H1 (cell line): ENCODE measurements at regions not wholly inside any gene's neighbourhood (a gene's known extent, or its start where the extent isn't known, plus 50 kb on each side); places are given as distances from the start of the nearest gene placed in this dataset.

ENCODE experiments used
- CTCF ChIA-PET: fragments of 300-600 bp; sonication (Branson Sonifier 250); formaldehyde crosslinking; loops from one replicate; lab custom pipeline; 2021; ENCODE audit not compliant: partially characterized antibody; lab: Charles Lee
- POLR2A ChIA-PET: fragments of 300-600 bp; sonication (Branson Sonifier 250); formaldehyde crosslinking; loops from one replicate; lab custom pipeline; 2021; ENCODE audit warnings: inconsistent platforms; ENCODE audit not compliant: partially characterized antibody; lab: Charles Lee
- DNase-seq, 2 experiments: peaks; one replicate each; pipeline versions ENCODE4 v3.0.0 to v3.0.0-alpha.2; 2010 to 2022; ENCODE audit warnings: low spot score in 2 of 2, low read depth in 1 of 2, mixed read lengths in 1 of 2
- FAIRE-seq: peaks from 2 replicates; lab custom pipeline; 2011; peaks lifted over from hg19 to GRCh38; lab: Jason Lieb, UNC
- H2AFZ ChIP-seq: 2 replicates; pipeline ENCODE4 v1.8.1; 2012; ENCODE audit warnings: low read length, inconsistent platforms
- H2AK5ac ChIP-seq: 2 replicates; pipeline ENCODE4 v1.6.1; 2013; ENCODE audit warnings: low read depth, low read length
- H2BK120ac ChIP-seq: replicated peaks from 2 replicates; pipeline ENCODE3; 2013; ENCODE audit warnings: low read depth, low read length, inconsistent platforms
- H2BK12ac ChIP-seq: 2 replicates; pipeline ENCODE4 v1.6.1; 2013; ENCODE audit warnings: low read depth, low read length
- H2BK15ac ChIP-seq: 2 replicates; pipeline ENCODE4 v1.6.1; 2013; ENCODE audit warnings: low read length
- H2BK20ac ChIP-seq: 2 replicates; pipeline ENCODE4 v1.6.1; 2013; ENCODE audit warnings: low read length
- H2BK5ac ChIP-seq: 2 replicates; pipeline ENCODE4 v1.6.1; 2013; ENCODE audit warnings: low read depth, low read length
- H3K14ac ChIP-seq: 2 replicates; pipeline ENCODE4 v1.6.1; 2013; ENCODE audit warnings: inconsistent platforms; ENCODE audit not compliant: insufficient read length
- H3K18ac ChIP-seq: 2 replicates; pipeline ENCODE4 v1.6.1; 2013; ENCODE audit warnings: low read length; ENCODE audit errors: extremely low read depth
- H3K23ac ChIP-seq: 2 replicates; pipeline ENCODE4 v1.6.1; 2013; ENCODE audit warnings: inconsistent platforms; ENCODE audit not compliant: insufficient read length
- H3K23me2 ChIP-seq: 2 replicates; pipeline ENCODE4 v1.6.1; 2013; ENCODE audit warnings: low read depth, low read length
- H3K27ac ChIP-seq: 2 replicates; pipeline ENCODE4 v1.6.1; 2011; ENCODE audit warnings: low read depth, low read length, inconsistent platforms
- H3K27me3 ChIP-seq, 4 experiments: replicated peaks in 1 of 4; 1 replicate in 1 of 4; 2 replicates in 3 of 4; pipeline versions ENCODE4 v1.6.1 to v1.8.1; 2011 to 2013; ENCODE audit warnings: low read length in 3 of 4, mild to moderate bottlenecking in 3 of 4, inconsistent platforms in 2 of 4, mixed read lengths in 2 of 4, moderate library complexity in 1 of 4; ENCODE audit not compliant: control insufficient read depth in 3 of 4, insufficient read depth in 3 of 4; ENCODE audit errors: extremely low read depth in 1 of 4
- H3K36me3 ChIP-seq, 4 experiments: 2 replicates each; pipeline versions ENCODE4 v1.6.1 to v1.8.1; 2011 to 2013; ENCODE audit warnings: mild to moderate bottlenecking in 4 of 4, low read length in 3 of 4, moderate library complexity in 2 of 4, control low read depth in 1 of 4, inconsistent platforms in 1 of 4; ENCODE audit not compliant: insufficient read depth in 4 of 4, control insufficient read depth in 2 of 4
- H3K4ac ChIP-seq: replicated peaks from 2 replicates; pipeline ENCODE3; 2013; ENCODE audit warnings: low read length, low read depth, mixed read lengths, inconsistent platforms; ENCODE audit not compliant: insufficient read length
- H3K4me1 ChIP-seq, 4 experiments: replicated peaks in 1 of 4; 1 replicate in 1 of 4; 2 replicates in 3 of 4; pipeline versions ENCODE4 v1.6.1 to v1.8.1; 2011 to 2013; ENCODE audit warnings: low read length in 3 of 4, inconsistent platforms in 2 of 4, mixed read lengths in 1 of 4; ENCODE audit not compliant: insufficient read depth in 4 of 4, control insufficient read depth in 3 of 4
- H3K4me2 ChIP-seq, 2 experiments: 2 replicates each; pipeline versions ENCODE4 v1.6.1 to v1.8.1; 2011 to 2013; ENCODE audit warnings: low read depth in 2 of 2, low read length in 2 of 2, control low read depth in 1 of 2, inconsistent platforms in 1 of 2, mild to moderate bottlenecking in 1 of 2; ENCODE audit not compliant: insufficient read depth in 1 of 2
- H3K4me3 ChIP-seq, 4 experiments: fragments of 200-600, 300-600 bp in 1 of 4; sonication (generic), shearing (Covaris generic), sonication (Bioruptor Twin) in 1 of 4; 2 replicates each; pipeline versions ENCODE4 v1.5.1 to v1.8.1; 2011 to 2016; ENCODE audit warnings: low read length in 4 of 4, low read depth in 3 of 4, control low read depth in 2 of 4, inconsistent platforms in 2 of 4, mild to moderate bottlenecking in 2 of 4, mixed read lengths in 1 of 4, moderate library complexity in 1 of 4; ENCODE audit not compliant: insufficient read depth in 2 of 4; ENCODE audit errors: extremely low read depth in 1 of 4
- H3K56ac ChIP-seq: replicated peaks from 2 replicates; pipeline ENCODE3; 2013; ENCODE audit warnings: low read depth, mild to moderate bottlenecking, mixed read lengths, low read length, inconsistent platforms; ENCODE audit not compliant: insufficient read length
- H3K79me1 ChIP-seq: 2 replicates; pipeline ENCODE4 v1.6.1; 2013; ENCODE audit warnings: low read depth, low read length, control low read depth
- H3K79me2 ChIP-seq, 2 experiments: 2 replicates each; pipeline versions ENCODE4 v1.6.1 to v1.8.1; 2012 to 2013; ENCODE audit warnings: low read length in 2 of 2, mild to moderate bottlenecking in 2 of 2, inconsistent platforms in 1 of 2; ENCODE audit not compliant: insufficient read depth in 2 of 2, control insufficient read depth in 1 of 2
- H3K9ac ChIP-seq, 4 experiments: replicated peaks in 1 of 4; 1 replicate in 1 of 4; 2 replicates in 3 of 4; pipeline versions ENCODE4 v1.6.1 to v1.8.1; 2011 to 2013; ENCODE audit warnings: low read depth in 3 of 4, low read length in 3 of 4, control low read depth in 2 of 4, mild to moderate bottlenecking in 2 of 4, moderate library complexity in 2 of 4, inconsistent platforms in 1 of 4; ENCODE audit errors: extremely low read depth in 1 of 4
- H3K9me3 ChIP-seq, 2 experiments: 2 replicates each; pipeline versions ENCODE4 v1.6.1 to v1.8.1; 2012 to 2013; ENCODE audit warnings: mild to moderate bottlenecking in 2 of 2, moderate library complexity in 2 of 2, control low read depth in 1 of 2, inconsistent platforms in 1 of 2, low read depth in 1 of 2, low read length in 1 of 2, mixed read lengths in 1 of 2; ENCODE audit not compliant: insufficient read depth in 2 of 2
- H4K20me1 ChIP-seq, 2 experiments: replicated peaks in 1 of 2; 2 replicates each; pipeline versions ENCODE3 to v1.8.1; 2011 to 2013; ENCODE audit warnings: inconsistent platforms in 2 of 2, low read length in 2 of 2, mild to moderate bottlenecking in 1 of 2; ENCODE audit not compliant: insufficient read depth in 2 of 2, control insufficient read depth in 1 of 2
- H4K5ac ChIP-seq: 2 replicates; pipeline ENCODE4 v1.6.1; 2013; ENCODE audit warnings: low read length, low read depth, mixed read lengths, inconsistent platforms; ENCODE audit not compliant: insufficient read length
- H4K8ac ChIP-seq: 2 replicates; pipeline ENCODE4 v1.8.0; 2013; ENCODE audit warnings: mild to moderate bottlenecking, moderate library complexity, low read length, inconsistent platforms; ENCODE audit not compliant: insufficient read depth; ENCODE audit errors: extremely low read depth
- H4K91ac ChIP-seq: replicated peaks from 2 replicates; pipeline ENCODE3; 2013; ENCODE audit warnings: low read length, mixed read lengths, inconsistent platforms; ENCODE audit not compliant: insufficient read length
- E2F6 ChIP-seq: IDR thresholded peaks from 2 replicates; pipeline ENCODE4 v1.6.1; 2012; ENCODE audit warnings: inconsistent platforms
- EP300 ChIP-seq, 2 experiments: IDR thresholded peaks; 1 replicate in 1 of 2; 2 replicates in 1 of 2; pipeline ENCODE4 v1.6.1; 2011 to 2012; ENCODE audit warnings: low read depth in 2 of 2, low read length in 2 of 2, mild to moderate bottlenecking in 2 of 2, borderline replicate concordance in 1 of 2, inconsistent platforms in 1 of 2, moderate library complexity in 1 of 2
- EZH2 ChIP-seq: fragments of 200-600 bp; sonication (generic); IDR thresholded peaks from 2 replicates; pipeline ENCODE4 v1.7.1; 2012; ENCODE audit warnings: low read depth, mild to moderate bottlenecking, moderate library complexity, low read length, inconsistent platforms; ENCODE audit not compliant: severe bottlenecking
- GTF2F1 ChIP-seq: IDR thresholded peaks from 2 replicates; pipeline ENCODE4 v1.6.1; 2012; ENCODE audit warnings: low read depth, low read length, improper control_type of control experiment, borderline replicate concordance
- HDAC6 ChIP-seq: IDR thresholded peaks from one replicate; pipeline ENCODE4 v1.7.1; 2012; ENCODE audit warnings: low read depth, mild to moderate bottlenecking, inconsistent platforms, low read length, moderate library complexity
- JUND ChIP-seq: IDR thresholded peaks from 2 replicates; pipeline ENCODE4 v1.6.1; 2011; ENCODE audit warnings: mild to moderate bottlenecking, improper control_type of control experiment, low read length
- KDM1A ChIP-seq: fragments of 200-600, 300-600 bp; sonication (generic); IDR thresholded peaks from 2 replicates; pipeline ENCODE4 v1.7.1; 2016; ENCODE audit warnings: mild to moderate bottlenecking, low read length, borderline replicate concordance
- SAP30 ChIP-seq: fragments of 300-600 bp; sonication (generic); IDR thresholded peaks from 2 replicates; pipeline ENCODE4 v1.7.1; 2012; ENCODE audit warnings: low read length, moderate library complexity, mild to moderate bottlenecking, inconsistent platforms; ENCODE audit not compliant: insufficient read depth, insufficient replicate concordance
- SIX5 ChIP-seq: IDR thresholded peaks from 2 replicates; pipeline ENCODE4 v1.6.1; 2011; ENCODE audit warnings: mild to moderate bottlenecking, low read depth, low read length
- SP1 ChIP-seq: IDR thresholded peaks from 2 replicates; pipeline ENCODE4 v1.6.1; 2011; ENCODE audit warnings: low read depth, low read length
- SP4 ChIP-seq: IDR thresholded peaks from 2 replicates; pipeline ENCODE4 v1.6.1; 2012; ENCODE audit warnings: low read length, inconsistent platforms
- TAF1 ChIP-seq: IDR thresholded peaks from 2 replicates; pipeline ENCODE4 v1.6.1; 2011; ENCODE audit warnings: mild to moderate bottlenecking, low read depth, low read length
- TAF7 ChIP-seq: optimal IDR thresholded peaks from 2 replicates; pipeline ENCODE3; 2011; ENCODE audit warnings: low read depth, mild to moderate bottlenecking, inconsistent platforms, low read length, moderate library complexity, borderline replicate concordance
- TBP ChIP-seq: IDR thresholded peaks from 2 replicates; pipeline ENCODE4 v1.6.1; 2011; ENCODE audit warnings: low read depth, low read length, improper control_type of control experiment
- ZNF274 ChIP-seq: IDR thresholded peaks from 2 replicates; pipeline ENCODE4 v1.7.0; 2012; ENCODE audit warnings: low read length, borderline replicate concordance; ENCODE audit errors: extremely low read depth
- WGBS, 2 experiments: shearing (Covaris generic) in 1 of 2; methylation state at CpG; one replicate each; pipeline versions ENCODE4 v1.1.6 to v1.1.7; 2013 to 2015; ENCODE audit warnings: low lambda C conversion rate in 2 of 2, mixed read lengths in 2 of 2, inconsistent platforms in 1 of 2, low coverage in 1 of 2, missing lambda C conversion rate in 1 of 2; ENCODE audit not compliant: insufficient replicate concordance in 2 of 2, insufficient coverage in 1 of 2, insufficient read length in 1 of 2; ENCODE audit errors: extremely low coverage in 1 of 2, missing lambda C conversion rate in 1 of 2; 5-methylcytosine and 5-hydroxymethylcytosine counted together

GRCh38 chr4:177789610-177790009 lies 347.4 kb upstream of the AGA start:
- POLR2A ChIA-PET, result no interaction called here
- H2BK5ac ChIP-seq, result no peak overlapping the region
- H3K14ac ChIP-seq, result no peak overlapping the region
- no peak overlapping the region for H4K8ac ChIP-seq
- no peaks in the 10 kb centered on the region for H3K27me3 ChIP-seq
- H3K23ac ChIP-seq, result no peak overlapping the region
- no peak overlapping the region for H2BK120ac ChIP-seq
- H3K4me3 ChIP-seq, result no peak overlapping the region
- no peak overlapping the region for H4K5ac ChIP-seq
- no peak overlapping the region for H2BK15ac ChIP-seq
- CTCF ChIA-PET, result interaction anchor here (1.3 kb wide), 1 partner anchor 19 kb away, joined by 3 read pairs; no protein-coding TSS in a partner anchor
- H3K4ac ChIP-seq, result no peak overlapping the region
- H2BK20ac ChIP-seq, result no peak overlapping the region
- no peaks in the 10 kb centered on the region for H4K20me1 ChIP-seq
- no peak overlapping the region for H4K91ac ChIP-seq
- no peak for FAIRE-seq
- no peak overlapping the region for H3K18ac ChIP-seq
- H3K27ac ChIP-seq, result no peak overlapping the region
- H2AFZ ChIP-seq, result 0 out of 2 replicates have a peak overlapping the region, but pooled peaks have one; percentile 40
- no peak overlapping the region for H3K4me2 ChIP-seq
- H2AK5ac ChIP-seq, result no peak overlapping the region
- no peaks in the 10 kb centered on the region for H3K79me2 ChIP-seq
- H3K9ac ChIP-seq, result no peak overlapping the region
- no peak overlapping the region for H2BK12ac ChIP-seq
- DNase-seq, result no peak
- no peak overlapping the region for H3K56ac ChIP-seq
- no peaks in the 10 kb centered on the region for H3K79me1 ChIP-seq
- no peaks in the 10 kb centered on the region for H3K36me3 ChIP-seq
- no peaks in the 10 kb centered on the region for H3K9me3 ChIP-seq
- WGBS, 2 experiments, result 93% methylated on average over 4 of the region's 4 CpGs; no CpG with 5 or more reads in 1 of the 2 experiments
- no peaks in the 10 kb centered on the region for H3K23me2 ChIP-seq
- H3K4me1 ChIP-seq, result no peaks in the 10 kb centered on the region
- TF ChIP-seq E2F6 (no peak), TAF1 (no peak), SAP30 (no peak), EP300 (IDR thresholded peaks at IDR 0.05; ENCODE audit: borderline replicate concordance in 1 of 2, low read depth in 2 of 2, low read length in 2 of 2) (no peak), SIX5 (no peak), SP4 (no peak), EZH2 (no peak), ZNF274 (no peak), HDAC6 (no peak), SP1 (no peak), KDM1A (no peak), TBP (no peak), JUND (no peak), GTF2F1 (no peak), TAF7 (no peak)
